ENCODE measurements at regions not wholly inside any gene's neighbourhood (a gene's known extent, or its start where the extent isn't known, plus 50 kb on each side); places are given as distances from the start of the nearest gene placed in this dataset.
A peak's percentile ranks its signal among the peaks of the same experiment; 100 is the strongest.

DNA sequence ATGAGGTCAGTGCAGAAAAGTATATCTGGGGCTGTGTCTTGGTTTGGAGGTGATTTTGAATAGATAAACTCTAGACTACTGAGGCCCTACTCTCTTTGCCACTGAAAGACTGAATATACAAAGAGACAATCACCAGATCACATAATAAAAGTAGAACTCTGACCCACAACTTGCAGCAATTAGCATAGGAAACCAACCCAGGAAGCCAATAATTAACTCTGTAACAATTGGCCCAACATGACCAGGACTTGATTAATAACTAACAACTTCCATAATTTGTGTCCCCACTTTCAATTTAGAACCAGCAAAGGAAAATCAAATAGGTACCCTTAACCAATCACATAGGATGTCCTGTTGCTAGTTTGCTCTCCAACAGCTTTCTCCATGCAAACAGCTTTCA lies 1104.9 kb upstream of the CELF4 start:
- Histone ChIP-seq H2BK5ac (ENCODE audit: low read depth, low read length) (no peak overlapping the region), H2AFZ (ENCODE audit: low read length) (0 out of 2 replicates have a peak overlapping the region, but pooled peaks have one; percentile 15), H2BK120ac (replicated peaks; ENCODE audit: low read depth, low read length) (no peak overlapping the region), H2BK15ac (ENCODE audit: low read length) (no peak overlapping the region), H3K9me3 (ENCODE audit: insufficient read depth in 2 of 2, low read depth in 1 of 2, low read length in 1 of 2) (0 out of 4 replicates have a peak, but pooled peaks cover 0 to 2% of the 10 kb centered on the region in 2 experiments), H3K14ac (ENCODE audit: insufficient read length) (no peak overlapping the region), H3K23me2 (ENCODE audit: low read depth, low read length) (no peaks in the 10 kb centered on the region), H3K23ac (ENCODE audit: insufficient read length) (no peak overlapping the region), H3K4ac (replicated peaks; ENCODE audit: insufficient read length, low read depth, low read length) (no peak overlapping the region), H3K56ac (replicated peaks; ENCODE audit: insufficient read length, low read depth, low read length) (no peak overlapping the region), H2BK12ac (ENCODE audit: low read depth, low read length) (no peak overlapping the region), H4K20me1 (replicated peaks in 1 of 2; ENCODE audit: control insufficient read depth in 1 of 2, insufficient read depth in 2 of 2, low read length in 2 of 2) (no peaks in the 10 kb centered on the region), H4K8ac (ENCODE audit: extremely low read depth, insufficient read depth, low read length) (no peak overlapping the region), H3K9ac (replicated peaks in 1 of 4; ENCODE audit: extremely low read depth in 1 of 4, low read depth in 3 of 4, low read length in 3 of 4) (no peak overlapping the region), H3K36me3 (ENCODE audit: control insufficient read depth in 2 of 4, insufficient read depth in 4 of 4, low read length in 3 of 4) (no peaks in the 10 kb centered on the region), H4K91ac (replicated peaks; ENCODE audit: insufficient read length, low read length) (no peak overlapping the region), H3K4me3 (ENCODE audit: extremely low read depth in 1 of 4, insufficient read depth in 2 of 4, low read depth in 3 of 4, low read length in 4 of 4) (no peak overlapping the region), H3K79me2 (ENCODE audit: control insufficient read depth in 1 of 2, insufficient read depth in 2 of 2, low read length in 2 of 2) (no peaks in the 10 kb centered on the region), H3K27me3 (replicated peaks in 1 of 4; ENCODE audit: control insufficient read depth in 3 of 4, extremely low read depth in 1 of 4, insufficient read depth in 3 of 4, low read length in 3 of 4) (no peaks in the 10 kb centered on the region), H3K79me1 (ENCODE audit: low read depth, low read length) (no peaks in the 10 kb centered on the region), H2AK5ac (ENCODE audit: low read depth, low read length) (no peak overlapping the region), H3K18ac (ENCODE audit: extremely low read depth, low read length) (no peak overlapping the region), H3K4me1 (replicated peaks in 1 of 4; ENCODE audit: control insufficient read depth in 3 of 4, insufficient read depth in 4 of 4, low read length in 3 of 4) (peaks cover 0 to 2% (median 0%) of the 10 kb centered on the region in 4 experiments; a peak in 2 of 7 replicates), H3K27ac (ENCODE audit: low read depth, low read length) (no peak overlapping the region), H2BK20ac (ENCODE audit: low read length) (no peak overlapping the region), H4K5ac (ENCODE audit: insufficient read length, low read depth, low read length) (no peak overlapping the region), H3K4me2 (ENCODE audit: insufficient read depth in 1 of 2, low read depth in 2 of 2, low read length in 2 of 2) (no peak overlapping the region)
- FAIRE-seq (no peak), DNase-seq (ENCODE audit: low read depth in 1 of 2, low spot score in 2 of 2) (no peak)
- TF ChIP-seq EP300 (IDR thresholded peaks at IDR 0.05; ENCODE audit: borderline replicate concordance in 1 of 2, low read depth in 2 of 2, low read length in 2 of 2) = no peak
- no peak for TF ChIP-seq CBX5 (IDR thresholded peaks at IDR 0.05; ENCODE audit: low read depth, low read length)
- no peak for TF ChIP-seq POLR2AphosphoS5 (IDR thresholded peaks at IDR 0.05; ENCODE audit: low read depth, low read length)
- TF ChIP-seq SP2 (IDR thresholded peaks at IDR 0.05; ENCODE audit: low read length) = no peak
- TF ChIP-seq GABPA (IDR thresholded peaks at IDR 0.05; ENCODE audit: borderline replicate concordance, insufficient read depth, low read length) = no peak
- no peak for TF ChIP-seq HDAC2 (IDR thresholded peaks at IDR 0.05; ENCODE audit: borderline replicate concordance in 1 of 2, low read depth in 2 of 2, low read length in 2 of 2)
- TF ChIP-seq, protein P1, sequence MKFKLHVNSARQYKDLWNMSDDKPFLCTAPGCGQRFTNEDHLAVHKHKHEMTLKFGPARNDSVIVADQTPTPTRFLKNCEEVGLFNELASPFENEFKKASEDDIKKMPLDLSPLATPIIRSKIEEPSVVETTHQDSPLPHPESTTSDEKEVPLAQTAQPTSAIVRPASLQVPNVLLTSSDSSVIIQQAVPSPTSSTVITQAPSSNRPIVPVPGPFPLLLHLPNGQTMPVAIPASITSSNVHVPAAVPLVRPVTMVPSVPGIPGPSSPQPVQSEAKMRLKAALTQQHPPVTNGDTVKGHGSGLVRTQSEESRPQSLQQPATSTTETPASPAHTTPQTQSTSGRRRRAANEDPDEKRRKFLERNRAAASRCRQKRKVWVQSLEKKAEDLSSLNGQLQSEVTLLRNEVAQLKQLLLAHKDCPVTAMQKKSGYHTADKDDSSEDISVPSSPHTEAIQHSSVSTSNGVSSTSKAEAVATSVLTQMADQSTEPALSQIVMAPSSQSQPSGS (IDR thresholded peaks at IDR 0.05; ENCODE audit: low read length) = no peak
- TF ChIP-seq PHF8 (conservative IDR thresholded peaks at IDR 0.05; ENCODE audit: low read depth, low read length) = no peak
- no peak for TF ChIP-seq CREB1 (IDR thresholded peaks at IDR 0.05)
- POLR2A ChIA-PET (ENCODE audit: partially characterized antibody) = no interaction called here
- CTCF ChIA-PET (ENCODE audit: partially characterized antibody) = no interaction called here

Measured in H1 (cell line).